GM12878 (cell line): ENCODE measurements at regions not wholly inside any gene's neighbourhood (a gene's known extent, or its start where the extent isn't known, plus 50 kb on each side); places are given as distances from the start of the nearest gene placed in this dataset.

Source experiments
- ATAC-seq: fragments of 200-7000 bp; cut with Tn5 transposase; 3 replicates; pipeline ENCODE4 v1.9.1; 2020; ENCODE audit warnings: mild to moderate bottlenecking, moderate library complexity
- BruUV-seq: library from RNA; stranded (reverse); fragments of 400-500 nt; replicated peaks from 2 replicates; lab custom pipeline; 2021; lab: Mats Ljungman, UMichigan
- CTCF ChIA-PET: fragments of 300-600 bp; sonication (Branson Sonifier 250); formaldehyde crosslinking; extraction: SDS; loops from one replicate; lab custom pipeline; 2021; ENCODE audit warnings: inconsistent platforms; lab: Yijun Ruan, JAX
- POLR2A ChIA-PET: fragments of 350-600 bp; formaldehyde crosslinking; extraction: SDS; loops from one replicate; lab custom pipeline; 2021; ENCODE audit warnings: inconsistent platforms; lab: Charles Lee
- RAD21 ChIA-PET: fragments of 300-600 bp; sonication (Branson Sonifier 250); formaldehyde crosslinking; loops from one replicate; lab custom pipeline; 2023; ENCODE audit warnings: antibody characterized with exemption; ENCODE audit not compliant: unreplicated experiment; lab: Charles Lee
- SMC1A ChIA-PET: fragments of 300-600 bp; sonication (Branson Sonifier 250); formaldehyde crosslinking; loops from one replicate; lab custom pipeline; 2023; ENCODE audit not compliant: unreplicated experiment, uncharacterized antibody; lab: Charles Lee
- DNase-seq: peaks from one replicate; pipeline ENCODE4 v3.0.0-alpha.2; 2011; ENCODE audit warnings: low read depth, low spot score
- FAIRE-seq: peaks from 3 replicates; lab custom pipeline; 2011; peaks lifted over from hg19 to GRCh38; lab: Jason Lieb, UNC
- H2AFZ ChIP-seq: 2 replicates; pipeline ENCODE4 v1.6.0; 2011; ENCODE audit warnings: low read depth, low read length, control low read depth; ENCODE audit not compliant: control insufficient read depth
- H3K27ac ChIP-seq: 2 replicates; pipeline ENCODE4 v1.5.1; 2011; ENCODE audit warnings: control low read depth; ENCODE audit not compliant: control insufficient read depth, insufficient read depth
- H3K27me3 ChIP-seq, 2 experiments: replicated peaks in 1 of 2; 2 replicates each; pipeline versions ENCODE4 v1.6.0 to v1.6.1; 2011; ENCODE audit warnings: low read length in 1 of 2; ENCODE audit not compliant: control insufficient read depth in 2 of 2, insufficient read depth in 2 of 2
- H3K36me3 ChIP-seq, 2 experiments: 2 replicates each; pipeline ENCODE4 v1.5.1; 2011; ENCODE audit warnings: low read length in 1 of 2; ENCODE audit not compliant: control insufficient read depth in 2 of 2, insufficient read depth in 2 of 2
- H3K4me1 ChIP-seq: 2 replicates; pipeline ENCODE4 v1.6.1; 2011; ENCODE audit warnings: mild to moderate bottlenecking, low read length, moderate library complexity, mixed read lengths; ENCODE audit not compliant: control insufficient read depth, insufficient read depth
- H3K4me2 ChIP-seq: 2 replicates; pipeline ENCODE4 v1.6.0; 2011; ENCODE audit warnings: control low read depth; ENCODE audit not compliant: control insufficient read depth, insufficient read depth
- H3K4me3 ChIP-seq: fragments of 200-600 bp; sonication (generic); 2 replicates; pipeline ENCODE4 v1.5.1; 2016
- H3K79me2 ChIP-seq: 2 replicates; pipeline ENCODE4 v1.6.0; 2011; ENCODE audit warnings: low read length; ENCODE audit not compliant: control insufficient read depth, insufficient read depth
- H3K9ac ChIP-seq: 2 replicates; pipeline ENCODE4 v1.8.0; 2011; ENCODE audit warnings: low read length, control low read depth, mixed read lengths; ENCODE audit not compliant: control insufficient read depth, insufficient read depth
- H3K9me3 ChIP-seq: replicated peaks from 3 replicates; pipeline ENCODE4 v1.5.1; 2011; ENCODE audit warnings: mild to moderate bottlenecking, low read length; ENCODE audit not compliant: control insufficient read depth, insufficient read depth
- H4K20me1 ChIP-seq: 2 replicates; pipeline ENCODE4 v1.6.0; 2011; ENCODE audit not compliant: control insufficient read depth, insufficient read depth
- CEBPB ChIP-seq, 2 experiments: fragments of 150-350 bp in 1 of 2; IDR thresholded peaks; 2 replicates each; pipeline ENCODE4 v1.6.1; 2012 to 2014; ENCODE audit warnings: low read depth in 2 of 2, low read length in 2 of 2, borderline replicate concordance in 1 of 2, inconsistent platforms in 1 of 2
- CREM ChIP-seq: IDR thresholded peaks from 2 replicates; pipeline ENCODE4 v1.6.1; 2014; ENCODE audit warnings: antibody characterized with exemption, low read depth
- LARP7 ChIP-seq: fragments of 450-650 bp; IDR thresholded peaks from 2 replicates; pipeline ENCODE4 v1.6.1; 2017; ENCODE audit warnings: mild to moderate bottlenecking
- NBN ChIP-seq: fragments of 450-650 bp; IDR thresholded peaks from 2 replicates; pipeline ENCODE4 v1.6.1; 2016
- NFYA ChIP-seq: IDR thresholded peaks from 2 replicates; pipeline ENCODE4 v1.6.1; 2011; ENCODE audit warnings: low read depth, mild to moderate bottlenecking, low read length, improper control_type of control experiment, borderline replicate concordance
- NR2C1 ChIP-seq: fragments of 450-650 bp; IDR thresholded peaks from 2 replicates; pipeline ENCODE4 v1.6.1; 2017; ENCODE audit warnings: antibody characterized with exemption, mild to moderate bottlenecking, moderate library complexity
- NR2C2 ChIP-seq: IDR thresholded peaks from 2 replicates; pipeline ENCODE4 v1.6.1; 2011; ENCODE audit warnings: borderline replicate concordance, low read depth; ENCODE audit not compliant: control insufficient read depth, insufficient read length
- SMAD5 ChIP-seq: IDR thresholded peaks from 2 replicates; pipeline ENCODE4 v1.6.1; 2016; ENCODE audit warnings: antibody characterized with exemption, low read depth
- SMC3 ChIP-seq: IDR thresholded peaks from 2 replicates; pipeline ENCODE4 v1.6.1; 2011; ENCODE audit warnings: low read length, improper control_type of control experiment, borderline replicate concordance
- STAT1 ChIP-seq: fragments of 450-650 bp; conservative IDR thresholded peaks from 2 replicates; pipeline ENCODE4 v1.6.1; 2014; ENCODE audit warnings: antibody characterized with exemption, mild to moderate bottlenecking
- USF1 ChIP-seq: IDR thresholded peaks from 2 replicates; pipeline ENCODE4 v1.6.1; 2011; ENCODE audit warnings: borderline replicate concordance, low read depth, mild to moderate bottlenecking, moderate library complexity, mixed read lengths, low read length; ENCODE audit not compliant: insufficient read depth; ENCODE audit errors: extremely low read length
- YY1 ChIP-seq: IDR thresholded peaks from 2 replicates; pipeline ENCODE4 v1.6.1; 2011; ENCODE audit warnings: low read depth, mild to moderate bottlenecking, low read length
- ZBTB40 ChIP-seq: fragments of 450-650 bp; IDR thresholded peaks from 2 replicates; pipeline ENCODE4 v1.6.1; 2016; ENCODE audit warnings: mild to moderate bottlenecking, moderate library complexity, borderline replicate concordance
- ZNF217 ChIP-seq: fragments of 450-650 bp; IDR thresholded peaks from 2 replicates; pipeline ENCODE4 v1.6.1; 2017; ENCODE audit warnings: antibody characterized with exemption, mild to moderate bottlenecking
- ZNF622 ChIP-seq: fragments of 450-650 bp; IDR thresholded peaks from 2 replicates; pipeline ENCODE4 v1.6.1; 2017; ENCODE audit warnings: mild to moderate bottlenecking, inconsistent platforms
- WGBS: methylation state at CpG from one replicate; pipeline ENCODE4 v1.1.6; 2016; ENCODE audit warnings: low lambda C conversion rate; ENCODE audit not compliant: insufficient replicate concordance, insufficient coverage; ENCODE audit errors: missing lambda C conversion rate; 5-methylcytosine and 5-hydroxymethylcytosine counted together
- in situ Hi-C: fragments of 300-500 bp; cut with MboI; formaldehyde crosslinking; loops from 9 replicates; pipeline ENCODE4 v1.14.3; 2018; ENCODE audit warnings: mixed read lengths
- intact Hi-C: fragments of 100-400 bp; cut with micrococcal nuclease; formaldehyde crosslinking; loops from one replicate; pipeline ENCODE4 v1.14.2; 2022; ENCODE audit not compliant: unreplicated experiment

GRCh38 chr4:117588771-117589170 is 445.5 kb upstream of the NDST3 start:
- no TSS peak for BruUV-seq
- WGBS: 0% methylated on average over 4 of the region's 4 CpGs

GRCh38 chr4:117596917-117597480 is 437.3 kb upstream of the NDST3 start:
- intact Hi-C loops (no loop called here), in situ Hi-C loops (no loop called here)
- H3K4me1 ChIP-seq: no peaks in the 10 kb centered on the region
- DNase-seq (no peak), ATAC-seq (no peak), FAIRE-seq (no peak)
- H3K79me2 ChIP-seq: no peaks in the 10 kb centered on the region
- ChIA-PET POLR2A (no interaction called here), RAD21 (no interaction called here), CTCF (no interaction called here), SMC1A (no interaction called here)
- no peak overlapping the region for H3K27ac ChIP-seq
- H3K27me3 ChIP-seq: no peaks in the 10 kb centered on the region
- H3K4me3 ChIP-seq: no peak overlapping the region
- no peaks in the 10 kb centered on the region for H3K36me3 ChIP-seq
- H3K9ac ChIP-seq: no peak overlapping the region
- H2AFZ ChIP-seq: no peak overlapping the region
- 10% methylated on average over 7 of the region's 7 CpGs for WGBS
- TF ChIP-seq NBN: no peak
- no peak for TF ChIP-seq ZBTB40
- TF ChIP-seq STAT1: no peak
- TF ChIP-seq NR2C2: no peak
- TF ChIP-seq CREM: no peak
- TF ChIP-seq NR2C1: no peak
- no peak for TF ChIP-seq SMAD5
- no peak for TF ChIP-seq SMC3
- no peak for TF ChIP-seq CEBPB (IDR thresholded peaks at IDR 0.05; ENCODE audit: borderline replicate concordance in 1 of 2, low read depth in 2 of 2, low read length in 2 of 2)
- no peak for TF ChIP-seq ZNF622
- no TSS peak for BruUV-seq
- no peaks in the 10 kb centered on the region for H3K9me3 ChIP-seq
- no peak overlapping the region for H3K4me2 ChIP-seq
- H4K20me1 ChIP-seq: no peaks in the 10 kb centered on the region

More at GRCh38 chr4:117588771-117589170, 445.5 kb upstream of the NDST3 start:
- POLR2A ChIA-PET: no interaction called here
- RAD21 ChIA-PET: no interaction called here
- H3K9me3 ChIP-seq: no peaks in the 10 kb centered on the region
- no peak for DNase-seq
- H3K4me3 ChIP-seq: no peak overlapping the region
- ATAC-seq: no peak
- SMC1A ChIA-PET: no interaction called here
- no peaks in the 10 kb centered on the region for H3K36me3 ChIP-seq
- H3K4me1 ChIP-seq: no peaks in the 10 kb centered on the region
- intact Hi-C loops (no loop called here), in situ Hi-C loops (no loop called here)
- H2AFZ ChIP-seq: no peak overlapping the region
- FAIRE-seq: no peak
- H3K9ac ChIP-seq: no peak overlapping the region
- TF ChIP-seq LARP7: no peak
- TF ChIP-seq NFYA: no peak
- TF ChIP-seq ZNF217: no peak
- TF ChIP-seq USF1: no peak
- no peak for TF ChIP-seq YY1
- no peak overlapping the region for H3K27ac ChIP-seq
- H4K20me1 ChIP-seq: no peaks in the 10 kb centered on the region
- H3K79me2 ChIP-seq: no peaks in the 10 kb centered on the region
- CTCF ChIA-PET: interaction anchor here (0.6 kb wide), 1 partner anchor 263 kb away, joined by 4 read pairs; no protein-coding TSS in a partner anchor
- H3K4me2 ChIP-seq: no peak overlapping the region
- H3K27me3 ChIP-seq: no peaks in the 10 kb centered on the region
